Tongue (tissue), 1 donor: ENCODE measurements at regions not wholly inside any gene's neighbourhood (a gene's known extent, or its start where the extent isn't known, plus 50 kb on each side); places are given as distances from the start of the nearest gene placed in this dataset.

Experiments used
- DNase-seq: peaks from one replicate; pipeline ENCODE4 v3.0.0-alpha.2; 2015

GRCh38 chr19:31501427-31502195 is 152.4 kb upstream of the TSHZ3 start:
- peak; percentile 24 for DNase-seq

- no peak for DNase-seq
Measured at GRCh38 chr19:31502536-31503170, 153.4 kb upstream of the TSHZ3 start.

- no peak for DNase-seq
Measured at GRCh38 chr19:31503211-31503610, 154.0 kb upstream of the TSHZ3 start.

GRCh38 chr19:31504221-31504620 is 155.0 kb upstream of the TSHZ3 start:
- DNase-seq, result no peak

- no peak for DNase-seq
Measured at GRCh38 chr19:31505596-31505910, 156.3 kb upstream of the TSHZ3 start.

GRCh38 chr19:31506102-31506501 is 156.9 kb upstream of the TSHZ3 start:
- no peak for DNase-seq

GRCh38 chr19:31510635-31511034 is 161.4 kb upstream of the TSHZ3 start:
- DNase-seq, result no peak

GRCh38 chr19:31511098-31511497 is 161.9 kb upstream of the TSHZ3 start:
- no peak for DNase-seq

GRCh38 chr19:31511696-31512095 is 162.5 kb upstream of the TSHZ3 start:
- no peak for DNase-seq

GRCh38 chr19:31512181-31512970 is 163.1 kb upstream of the TSHZ3 start:
- no peak for DNase-seq

- no peak for DNase-seq
Measured at GRCh38 chr19:31513841-31514240, 164.6 kb upstream of the TSHZ3 start.

GRCh38 chr19:31515931-31516330 is 166.7 kb upstream of the TSHZ3 start:
- DNase-seq, result no peak

- no peak for DNase-seq
Measured at GRCh38 chr19:31516756-31517155, 167.5 kb upstream of the TSHZ3 start.

GRCh38 chr19:31517224-31518180 is 168.3 kb upstream of the TSHZ3 start:
- no peak for DNase-seq

GRCh38 chr19:31518216-31519020 is 169.2 kb upstream of the TSHZ3 start:
- peak; percentile 74 for DNase-seq

- DNase-seq, result peak; percentile 79
Measured at GRCh38 chr19:31519256-31519655, 170.0 kb upstream of the TSHZ3 start.

GRCh38 chr19:31519908-31520307 is 170.7 kb upstream of the TSHZ3 start:
- no peak for DNase-seq

- no peak for DNase-seq
Measured at GRCh38 chr19:31520633-31521032, 171.4 kb upstream of the TSHZ3 start.

- DNase-seq, result no peak
Measured at GRCh38 chr19:31525610-31526147, 176.4 kb upstream of the TSHZ3 start.

- no peak for DNase-seq
Measured at GRCh38 chr19:31527443-31527842, 178.2 kb upstream of the TSHZ3 start.

- no peak for DNase-seq
Measured at GRCh38 chr19:31528261-31528660, 179.0 kb upstream of the TSHZ3 start.
